HepG2 (cell line): ENCODE measurements at regions not wholly inside any gene's neighbourhood (a gene's known extent, or its start where the extent isn't known, plus 50 kb on each side); places are given as distances from the start of the nearest gene placed in this dataset.

Source experiments
- HOXA7 ChIP-seq: sonication (generic); formaldehyde crosslinking; IDR thresholded peaks from 2 replicates; pipeline ENCODE4 v1.8.1; 2022; ENCODE audit warnings: mild to moderate bottlenecking, missing genetic modification reagents, moderate library complexity
- IRX3 ChIP-seq: sonication (generic); formaldehyde crosslinking; IDR thresholded peaks from 2 replicates; pipeline ENCODE4 v1.8.1; 2023; ENCODE audit warnings: mild to moderate bottlenecking, low read depth, missing genetic modification reagents, borderline replicate concordance
- POLR2AphosphoS2 ChIP-seq: IDR thresholded peaks from 2 replicates; pipeline ENCODE4 v1.6.1; 2011; ENCODE audit warnings: low read depth, low read length, improper control_type of control experiment
- ZBTB7A ChIP-seq: sonication (generic); formaldehyde crosslinking; IDR thresholded peaks from 2 replicates; pipeline ENCODE4 v1.8.0; 2022; ENCODE audit warnings: mild to moderate bottlenecking, missing genetic modification reagents
- TF ChIP-seq, protein P1 (sequence below): sonication (generic); formaldehyde crosslinking; IDR thresholded peaks from 2 replicates; pipeline ENCODE4 v1.5.0; 2020; ENCODE audit warnings: missing genetic modification reagents
- TF ChIP-seq, protein P2 (sequence below): IDR thresholded peaks from 2 replicates; pipeline ENCODE4 v1.6.1; 2016; ENCODE audit warnings: missing compliant biosample characterization, missing genetic modification reagents, borderline replicate concordance
- TF ChIP-seq, protein P3 (sequence below): IDR thresholded peaks from 2 replicates; pipeline ENCODE4 v1.6.1; 2012; ENCODE audit warnings: inconsistent platforms
- TF ChIP-seq, protein P4 (sequence below): sonication (generic); formaldehyde crosslinking; IDR thresholded peaks from 2 replicates; pipeline ENCODE4 v1.4.0; 2020; ENCODE audit warnings: mild to moderate bottlenecking, missing genetic modification reagents
- TF ChIP-seq, protein P5 (sequence below): sonication (generic); formaldehyde crosslinking; conservative IDR thresholded peaks from 2 replicates; pipeline ENCODE4 v1.8.0; 2022; ENCODE audit warnings: missing genetic modification reagents

DNA sequence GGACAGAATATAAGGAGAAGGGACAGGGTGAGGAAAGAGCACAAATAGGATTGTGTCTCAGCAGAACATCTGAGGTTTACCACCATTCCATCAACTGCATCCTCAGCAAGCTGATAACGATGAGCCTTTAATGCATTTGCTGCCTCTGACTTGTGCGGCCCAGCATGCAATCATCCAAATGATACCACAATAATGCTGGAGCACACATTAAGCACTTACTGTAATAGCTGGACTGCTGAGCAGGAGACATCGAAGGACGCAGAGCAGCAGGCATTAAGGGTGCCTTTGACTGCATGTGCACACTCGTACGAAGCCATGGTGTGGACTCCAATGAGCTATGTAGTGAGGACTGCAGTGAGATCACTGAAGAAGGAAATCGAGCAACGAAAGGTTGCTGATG, 469.4 kb downstream of the FOXO1 start:
- TF ChIP-seq ZBTB7A (CRISPR knock-in tag) (no peak), IRX3 (no peak), HOXA7 (CRISPR knock-in tag) (no peak), POLR2AphosphoS2 (no peak)
- TF ChIP-seq, protein P1, sequence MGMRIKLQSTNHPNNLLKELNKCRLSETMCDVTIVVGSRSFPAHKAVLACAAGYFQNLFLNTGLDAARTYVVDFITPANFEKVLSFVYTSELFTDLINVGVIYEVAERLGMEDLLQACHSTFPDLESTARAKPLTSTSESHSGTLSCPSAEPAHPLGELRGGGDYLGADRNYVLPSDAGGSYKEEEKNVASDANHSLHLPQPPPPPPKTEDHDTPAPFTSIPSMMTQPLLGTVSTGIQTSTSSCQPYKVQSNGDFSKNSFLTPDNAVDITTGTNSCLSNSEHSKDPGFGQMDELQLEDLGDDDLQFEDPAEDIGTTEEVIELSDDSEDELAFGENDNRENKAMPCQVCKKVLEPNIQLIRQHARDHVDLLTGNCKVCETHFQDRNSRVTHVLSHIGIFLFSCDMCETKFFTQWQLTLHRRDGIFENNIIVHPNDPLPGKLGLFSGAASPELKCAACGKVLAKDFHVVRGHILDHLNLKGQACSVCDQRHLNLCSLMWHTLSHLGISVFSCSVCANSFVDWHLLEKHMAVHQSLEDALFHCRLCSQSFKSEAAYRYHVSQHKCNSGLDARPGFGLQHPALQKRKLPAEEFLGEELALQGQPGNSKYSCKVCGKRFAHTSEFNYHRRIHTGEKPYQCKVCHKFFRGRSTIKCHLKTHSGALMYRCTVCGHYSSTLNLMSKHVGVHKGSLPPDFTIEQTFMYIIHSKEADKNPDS (CRISPR knock-in tag) = no peak
- TF ChIP-seq, protein P2, sequence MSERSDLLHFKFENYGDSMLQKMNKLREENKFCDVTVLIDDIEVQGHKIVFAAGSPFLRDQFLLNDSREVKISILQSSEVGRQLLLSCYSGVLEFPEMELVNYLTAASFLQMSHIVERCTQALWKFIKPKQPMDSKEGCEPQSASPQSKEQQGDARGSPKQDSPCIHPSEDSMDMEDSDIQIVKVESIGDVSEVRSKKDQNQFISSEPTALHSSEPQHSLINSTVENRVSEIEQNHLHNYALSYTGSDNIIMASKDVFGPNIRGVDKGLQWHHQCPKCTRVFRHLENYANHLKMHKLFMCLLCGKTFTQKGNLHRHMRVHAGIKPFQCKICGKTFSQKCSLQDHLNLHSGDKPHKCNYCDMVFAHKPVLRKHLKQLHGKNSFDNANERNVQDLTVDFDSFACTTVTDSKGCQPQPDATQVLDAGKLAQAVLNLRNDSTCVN = no peak
- TF ChIP-seq, protein P3, sequence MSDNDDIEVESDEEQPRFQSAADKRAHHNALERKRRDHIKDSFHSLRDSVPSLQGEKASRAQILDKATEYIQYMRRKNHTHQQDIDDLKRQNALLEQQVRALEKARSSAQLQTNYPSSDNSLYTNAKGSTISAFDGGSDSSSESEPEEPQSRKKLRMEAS = no peak
- TF ChIP-seq, protein P4, sequence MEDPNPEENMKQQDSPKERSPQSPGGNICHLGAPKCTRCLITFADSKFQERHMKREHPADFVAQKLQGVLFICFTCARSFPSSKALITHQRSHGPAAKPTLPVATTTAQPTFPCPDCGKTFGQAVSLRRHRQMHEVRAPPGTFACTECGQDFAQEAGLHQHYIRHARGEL (CRISPR knock-in tag) = no peak
- TF ChIP-seq, protein P5, sequence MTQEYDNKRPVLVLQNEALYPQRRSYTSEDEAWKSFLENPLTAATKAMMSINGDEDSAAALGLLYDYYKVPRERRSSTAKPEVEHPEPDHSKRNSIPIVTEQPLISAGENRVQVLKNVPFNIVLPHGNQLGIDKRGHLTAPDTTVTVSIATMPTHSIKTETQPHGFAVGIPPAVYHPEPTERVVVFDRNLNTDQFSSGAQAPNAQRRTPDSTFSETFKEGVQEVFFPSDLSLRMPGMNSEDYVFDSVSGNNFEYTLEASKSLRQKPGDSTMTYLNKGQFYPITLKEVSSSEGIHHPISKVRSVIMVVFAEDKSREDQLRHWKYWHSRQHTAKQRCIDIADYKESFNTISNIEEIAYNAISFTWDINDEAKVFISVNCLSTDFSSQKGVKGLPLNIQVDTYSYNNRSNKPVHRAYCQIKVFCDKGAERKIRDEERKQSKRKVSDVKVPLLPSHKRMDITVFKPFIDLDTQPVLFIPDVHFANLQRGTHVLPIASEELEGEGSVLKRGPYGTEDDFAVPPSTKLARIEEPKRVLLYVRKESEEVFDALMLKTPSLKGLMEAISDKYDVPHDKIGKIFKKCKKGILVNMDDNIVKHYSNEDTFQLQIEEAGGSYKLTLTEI (CRISPR knock-in tag) = no peak
